Erythroblast (primary cell): ENCODE measurements at regions not wholly inside any gene's neighbourhood (a gene's known extent, or its start where the extent isn't known, plus 50 kb on each side); places are given as distances from the start of the nearest gene placed in this dataset.

ENCODE experiments used
- DNase-seq, 2 experiments: peaks; one replicate each; lab custom pipeline; 2025; lab: John Stamatoyannopoulos, UW
- GATA1 ChIP-seq: IDR thresholded peaks from 2 replicates; pipeline ENCODE4 v1.6.1; 2011; ENCODE audit warnings: low read depth, mild to moderate bottlenecking, control low read depth, low read length, moderate library complexity
- POLR2A ChIP-seq: IDR thresholded peaks from 2 replicates; pipeline ENCODE4 v1.6.1; 2011; ENCODE audit warnings: mild to moderate bottlenecking, low read length

DNA sequence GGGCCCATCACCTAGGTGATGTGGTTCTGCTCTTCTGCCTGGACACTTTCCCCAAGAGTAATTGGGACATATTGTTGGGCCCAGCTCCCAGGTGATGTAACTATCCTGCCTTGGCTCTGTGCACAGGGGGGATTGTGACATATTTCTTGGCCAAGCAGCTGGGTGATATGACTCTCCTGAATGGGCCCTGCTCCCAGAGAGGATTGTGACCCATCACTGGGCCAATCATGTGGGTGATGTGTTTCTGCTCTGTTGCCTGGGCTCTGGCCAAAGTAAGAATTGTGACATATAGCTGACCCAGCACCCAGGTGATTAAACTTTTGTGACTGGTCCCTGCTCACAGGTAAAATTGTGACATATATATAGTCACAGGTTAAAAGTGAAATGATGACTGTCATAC is 1904.9 kb downstream of the TP53TG3F start:
- no peak for TF ChIP-seq GATA1
- no peak for DNase-seq

GRCh38 chr16:35365675-35366074 is 1906.3 kb downstream of the TP53TG3F start:
- no peak for DNase-seq
- TF ChIP-seq POLR2A: no peak
- TF ChIP-seq GATA1: no peak

GRCh38 chr16:35370617-35371016 is 1911.2 kb downstream of the TP53TG3F start:
- no peak for DNase-seq
- no peak for TF ChIP-seq GATA1
- no peak for TF ChIP-seq POLR2A

DNA sequence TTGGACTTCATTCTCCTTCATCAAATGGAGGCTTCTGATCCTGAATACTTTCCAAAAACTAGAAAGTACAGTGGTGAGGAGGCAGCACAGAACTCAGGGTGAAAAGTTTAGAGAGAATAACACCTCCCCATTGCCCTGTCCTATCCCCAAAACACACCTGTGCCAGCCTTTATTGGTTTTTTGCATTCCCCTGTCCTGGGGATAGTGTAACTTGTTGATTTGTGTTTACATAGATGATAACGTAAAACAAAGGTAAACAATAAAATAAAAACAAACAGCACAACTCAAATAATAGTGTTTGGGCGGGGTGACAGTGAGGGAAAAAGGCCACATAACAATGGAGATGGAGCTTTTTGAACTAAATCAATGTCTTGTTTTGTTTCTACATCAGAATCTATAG is 1917.7 kb downstream of the TP53TG3F start:
- no peak for TF ChIP-seq POLR2A
- TF ChIP-seq GATA1: no peak
- DNase-seq: no peak

GRCh38 chr16:35386619-35387018 is 1927.2 kb downstream of the TP53TG3F start:
- no peak for DNase-seq
- TF ChIP-seq GATA1: no peak
- TF ChIP-seq POLR2A: no peak

GRCh38 chr16:35391328-35391727 is 1931.9 kb downstream of the TP53TG3F start:
- DNase-seq: peak; percentile 22 to 25
- TF ChIP-seq POLR2A (no peak), GATA1 (no peak)

DNA sequence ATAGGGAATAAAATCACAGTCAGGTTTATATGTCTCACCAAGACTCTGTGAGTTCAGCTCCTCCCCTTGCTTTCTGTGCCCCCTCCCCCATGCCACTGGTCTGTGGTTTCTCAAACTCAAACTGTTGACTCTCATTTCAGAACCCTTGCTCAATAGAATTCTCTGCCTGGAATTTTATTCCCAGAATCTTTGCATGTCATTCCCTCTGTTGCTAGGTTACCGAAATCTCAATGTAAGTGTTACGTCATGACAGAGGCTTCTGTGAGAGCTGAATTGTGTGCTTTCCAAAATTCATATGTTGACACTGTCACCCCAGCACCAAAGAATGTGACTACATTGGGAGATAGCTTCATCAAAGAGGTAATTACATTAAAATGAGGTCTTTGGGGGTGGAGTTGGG is 1938.8 kb downstream of the TP53TG3F start:
- no peak for DNase-seq
- no peak for TF ChIP-seq POLR2A
- no peak for TF ChIP-seq GATA1

GRCh38 chr16:35399133-35399532 is 1939.7 kb downstream of the TP53TG3F start:
- TF ChIP-seq GATA1 (no peak), POLR2A (no peak)
- DNase-seq: no peak

- DNase-seq: no peak
- TF ChIP-seq POLR2A (no peak), GATA1 (no peak)
Observed at GRCh38 chr16:35404273-35404672, 1944.9 kb downstream of the TP53TG3F start.

- no peak for TF ChIP-seq POLR2A
- TF ChIP-seq GATA1: no peak
- DNase-seq: no peak
Observed at GRCh38 chr16:35405526-35405925, 1946.1 kb downstream of the TP53TG3F start.

DNA sequence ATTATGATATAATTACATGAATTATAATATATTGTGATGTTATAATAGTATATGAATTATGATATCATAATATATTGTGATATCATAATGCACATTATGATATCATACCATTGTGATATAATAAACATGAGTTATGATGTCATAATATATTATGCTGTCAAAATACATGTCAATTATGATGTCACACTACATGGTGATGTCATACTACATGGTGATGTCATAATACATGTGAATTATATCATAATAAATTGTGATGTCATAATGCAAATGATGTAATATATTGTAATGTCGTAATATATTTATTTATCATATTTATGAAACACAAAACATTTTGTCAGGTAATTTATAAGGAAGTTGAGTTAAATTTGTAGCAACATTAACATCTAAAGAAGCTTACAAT is 1950.1 kb downstream of the TP53TG3F start:
- TF ChIP-seq GATA1 (no peak), POLR2A (no peak)
- DNase-seq: peak in 1 of 2 experiments; percentile 5

- TF ChIP-seq GATA1 (no peak), POLR2A (no peak)
- no peak for DNase-seq
Observed at GRCh38 chr16:35410438-35410837, 1951.0 kb downstream of the TP53TG3F start.

GRCh38 chr16:35411156-35411555 is 1951.7 kb downstream of the TP53TG3F start:
- TF ChIP-seq GATA1: no peak
- no peak for TF ChIP-seq POLR2A

GRCh38 chr16:35414139-35414538 is 1954.7 kb downstream of the TP53TG3F start:
- TF ChIP-seq GATA1: no peak
- TF ChIP-seq POLR2A: no peak
- no peak for DNase-seq

More at GRCh38 chr16:35411156-35411555, 1951.7 kb downstream of the TP53TG3F start:
- DNase-seq: no peak

DNA sequence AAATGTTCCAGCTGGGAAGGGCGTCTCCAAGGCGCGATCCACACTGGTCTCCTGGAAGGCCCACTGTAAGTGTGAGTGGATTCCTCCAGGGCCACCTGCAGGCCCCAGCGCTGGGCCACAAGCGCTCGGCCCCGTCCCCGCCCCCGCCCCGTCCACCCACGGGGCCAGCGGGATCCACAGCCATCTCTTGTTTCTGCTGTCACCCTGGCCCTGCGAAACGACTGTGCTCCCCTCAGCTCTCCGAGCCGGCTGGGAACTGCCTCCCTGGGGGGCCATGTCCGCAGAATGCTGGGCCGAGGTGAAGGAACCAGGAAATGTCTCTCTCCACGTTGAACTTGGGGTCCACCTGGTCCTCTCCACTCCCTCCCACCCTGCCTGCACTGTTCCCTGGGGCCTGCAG is 1955.2 kb downstream of the TP53TG3F start:
- no peak for TF ChIP-seq POLR2A
- TF ChIP-seq GATA1: no peak

GRCh38 chr16:35425270-35425669 is 1965.9 kb downstream of the TP53TG3F start:
- no peak for TF ChIP-seq POLR2A
- DNase-seq: no peak

More for the DNA sequence above, 1955.2 kb downstream of the TP53TG3F start:
- no peak for DNase-seq
